Astrocyte of the cerebellum (primary cell): ENCODE measurements at regions not wholly inside any gene's neighbourhood (a gene's known extent, or its start where the extent isn't known, plus 50 kb on each side); places are given as distances from the start of the nearest gene placed in this dataset.

Experiments used
- DNase-seq: peaks from one replicate; pipeline ENCODE4 v3.0.0-alpha.2; 2011; ENCODE audit warnings: low read depth
- H3K4me3 ChIP-seq: 2 replicates; pipeline ENCODE4 v1.5.1; 2011; ENCODE audit warnings: mild to moderate bottlenecking, low read depth, low read length, moderate library complexity
- in situ Hi-C: cut with HindIII; loops from 2 replicates; pipeline ENCODE4 v1.10.0; 2017; ENCODE audit warnings: low sequenced_read_pairs
- TF ChIP-seq, protein P1 (sequence below): IDR thresholded peaks from 2 replicates; pipeline ENCODE4 v1.5.1; 2012; ENCODE audit warnings: low read length, low read depth, moderate library complexity, mild to moderate bottlenecking; ENCODE audit errors: missing control alignments

DNA sequence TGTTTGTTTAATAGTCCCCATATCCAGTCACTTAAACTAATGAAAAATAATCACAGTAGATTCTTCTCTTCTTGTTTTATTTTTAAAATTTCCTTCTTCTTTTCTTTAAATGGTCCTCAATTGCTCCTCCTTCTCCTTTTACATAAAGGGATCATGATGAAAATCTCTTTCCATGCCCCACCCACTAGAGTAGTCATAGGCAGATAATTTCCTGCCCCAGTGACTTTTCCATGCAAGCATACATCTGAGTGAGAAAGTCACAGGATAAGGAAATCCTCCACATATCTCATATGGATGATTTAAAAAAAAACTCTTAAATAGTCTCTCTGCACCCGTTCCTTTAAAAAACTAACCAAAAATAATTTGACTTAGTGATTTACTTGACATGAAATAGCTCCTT is 552.3 kb upstream of the SETBP1 start:
- TF ChIP-seq, protein P1, sequence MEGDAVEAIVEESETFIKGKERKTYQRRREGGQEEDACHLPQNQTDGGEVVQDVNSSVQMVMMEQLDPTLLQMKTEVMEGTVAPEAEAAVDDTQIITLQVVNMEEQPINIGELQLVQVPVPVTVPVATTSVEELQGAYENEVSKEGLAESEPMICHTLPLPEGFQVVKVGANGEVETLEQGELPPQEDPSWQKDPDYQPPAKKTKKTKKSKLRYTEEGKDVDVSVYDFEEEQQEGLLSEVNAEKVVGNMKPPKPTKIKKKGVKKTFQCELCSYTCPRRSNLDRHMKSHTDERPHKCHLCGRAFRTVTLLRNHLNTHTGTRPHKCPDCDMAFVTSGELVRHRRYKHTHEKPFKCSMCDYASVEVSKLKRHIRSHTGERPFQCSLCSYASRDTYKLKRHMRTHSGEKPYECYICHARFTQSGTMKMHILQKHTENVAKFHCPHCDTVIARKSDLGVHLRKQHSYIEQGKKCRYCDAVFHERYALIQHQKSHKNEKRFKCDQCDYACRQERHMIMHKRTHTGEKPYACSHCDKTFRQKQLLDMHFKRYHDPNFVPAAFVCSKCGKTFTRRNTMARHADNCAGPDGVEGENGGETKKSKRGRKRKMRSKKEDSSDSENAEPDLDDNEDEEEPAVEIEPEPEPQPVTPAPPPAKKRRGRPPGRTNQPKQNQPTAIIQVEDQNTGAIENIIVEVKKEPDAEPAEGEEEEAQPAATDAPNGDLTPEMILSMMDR, result no peak
- no peak for DNase-seq
- in situ Hi-C loops, result no loop called here
- H3K4me3 ChIP-seq, result no peak overlapping the region

DNA sequence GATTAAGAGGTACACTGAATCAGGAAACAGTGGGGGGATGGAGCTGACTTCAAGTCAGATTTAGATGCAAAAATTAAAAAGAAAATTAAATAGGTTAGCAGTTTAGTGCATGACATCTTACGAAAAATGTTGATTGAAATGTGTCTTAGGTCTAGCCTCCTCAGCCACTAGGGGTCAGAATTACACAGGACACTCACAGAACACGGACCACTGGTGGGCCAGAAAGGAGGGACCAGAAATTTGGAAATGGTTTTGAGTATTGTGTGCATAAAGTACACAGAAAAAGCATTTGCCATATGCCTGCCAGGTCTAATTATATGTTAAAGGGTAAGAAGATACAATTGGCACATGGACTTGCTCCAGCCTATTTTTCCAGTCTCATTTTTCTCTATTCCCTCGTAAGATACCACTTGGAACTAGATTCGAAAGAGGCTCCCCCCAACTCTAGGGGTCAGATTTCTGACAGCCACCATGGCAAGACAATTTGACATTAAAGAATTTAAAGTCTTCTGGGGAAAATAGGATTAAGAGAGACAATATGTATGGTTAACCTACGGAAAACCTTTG is 550.2 kb upstream of the SETBP1 start:
- peak; percentile 27 for DNase-seq
- in situ Hi-C loops, result no loop called here
- TF ChIP-seq, protein P1, result peak; percentile 79
- no peak overlapping the region for H3K4me3 ChIP-seq

DNA sequence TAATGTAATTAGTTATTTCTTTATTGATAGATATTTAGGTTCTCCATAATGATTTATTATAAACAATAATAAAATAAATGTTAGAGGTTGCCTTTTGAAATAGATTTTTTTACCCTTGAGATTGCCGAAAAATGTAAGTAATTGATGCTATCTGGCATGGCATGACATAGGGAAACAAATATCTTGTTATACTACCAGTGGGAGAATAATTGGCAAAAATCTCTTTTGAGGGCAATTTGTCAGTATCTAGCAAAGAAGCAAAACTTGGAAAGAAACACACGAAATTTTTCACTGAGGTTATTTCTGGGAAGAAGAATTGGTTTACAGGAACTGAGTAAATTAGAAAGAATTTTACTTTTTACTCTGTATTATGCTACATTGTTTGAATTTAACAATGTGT is 547.2 kb upstream of the SETBP1 start:
- in situ Hi-C loops, result no loop called here
- TF ChIP-seq, protein P1, result no peak
- no peak for DNase-seq
- H3K4me3 ChIP-seq, result no peak overlapping the region

DNA sequence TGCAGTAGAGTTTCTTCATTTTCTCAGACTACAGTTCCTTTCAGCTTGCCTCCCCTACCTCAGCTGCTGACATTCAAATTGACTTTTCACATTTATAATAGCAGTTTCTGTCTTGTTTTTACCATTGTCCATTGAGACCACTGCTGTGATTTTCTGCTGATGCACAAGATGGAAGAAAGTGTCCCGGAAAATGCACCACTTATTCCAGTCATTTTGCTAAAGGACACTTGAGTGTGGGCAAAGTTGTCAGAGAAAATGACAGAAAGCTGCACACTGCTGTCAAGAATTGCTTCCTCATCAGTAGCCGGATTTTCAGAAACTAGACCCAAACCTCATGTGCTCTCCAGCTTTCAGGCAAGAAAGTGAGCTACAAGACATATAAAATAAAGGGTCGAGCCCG is 546.2 kb upstream of the SETBP1 start:
- in situ Hi-C loops, result no loop called here
- no peak for DNase-seq
- TF ChIP-seq, protein P1, result no peak
- H3K4me3 ChIP-seq, result no peak overlapping the region

DNA sequence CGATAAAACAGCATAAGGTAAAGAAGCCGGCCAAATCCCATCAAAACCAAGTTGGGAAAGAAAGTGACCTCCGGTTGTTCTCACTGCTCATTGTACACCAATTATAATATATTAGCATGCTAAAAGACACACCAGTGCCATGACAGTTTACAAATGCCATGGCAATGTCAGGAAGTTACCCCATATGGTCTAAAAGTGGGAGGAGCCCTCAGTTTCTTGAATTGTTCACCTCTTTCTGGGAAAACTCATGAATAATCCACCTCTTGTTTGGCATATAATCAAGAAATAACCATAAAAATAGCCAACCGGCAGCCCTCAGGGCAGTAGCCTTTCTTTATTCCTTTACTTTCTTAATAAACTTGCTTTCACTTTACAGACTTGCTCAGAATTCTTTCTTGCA is 544.9 kb upstream of the SETBP1 start:
- DNase-seq, result no peak

DNA sequence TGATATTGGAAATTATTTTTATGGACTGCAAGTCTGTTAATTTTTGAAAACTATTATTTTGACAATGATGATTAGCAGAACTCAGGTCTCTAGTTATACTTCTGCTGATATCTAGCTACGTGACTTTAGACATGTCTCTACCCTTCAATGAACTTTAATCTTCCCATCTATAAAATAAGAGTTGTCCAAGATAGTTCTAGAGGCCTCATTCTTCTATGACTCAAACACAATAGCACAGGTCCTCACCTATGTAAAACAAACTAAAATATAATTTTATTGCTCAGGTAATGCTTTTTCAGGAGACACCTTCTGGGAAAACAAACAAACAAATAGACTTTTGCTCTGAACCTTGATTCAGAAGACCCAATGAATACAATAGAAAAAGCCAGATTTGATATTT is 544.4 kb upstream of the SETBP1 start:
- DNase-seq, result no peak
- in situ Hi-C loops, result no loop called here
- H3K4me3 ChIP-seq, result no peak overlapping the region
- TF ChIP-seq, protein P1, result no peak

More for the DNA sequence above, 544.9 kb upstream of the SETBP1 start:
- in situ Hi-C loops, result no loop called here
- H3K4me3 ChIP-seq, result no peak overlapping the region
- TF ChIP-seq, protein P1, result no peak
